ENCODE measurements at regions not wholly inside any gene's neighbourhood (a gene's known extent, or its start where the extent isn't known, plus 50 kb on each side); places are given as distances from the start of the nearest gene placed in this dataset.
A peak's percentile ranks its signal among the peaks of the same experiment; 100 is the strongest.

- Histone ChIP-seq H3K79me2 (replicated peaks; ENCODE audit: insufficient read depth) (no peaks in the 10 kb centered on the region), H3K4me1 (ENCODE audit: insufficient read depth) (no peaks in the 10 kb centered on the region), H3K4me2 (no peak overlapping the region), H3K27ac (ENCODE audit: low read depth) (no peak overlapping the region), H3K27me3 (ENCODE audit: insufficient read depth) (no peaks in the 10 kb centered on the region), H3K4me3 (no peak overlapping the region), H3F3A (replicated peaks; ENCODE audit: low read depth) (no peaks in the 10 kb centered on the region), H3K9me2 (ENCODE audit: insufficient read depth) (no peaks in the 10 kb centered on the region), H3K36me3 (ENCODE audit: insufficient read depth) (no peaks in the 10 kb centered on the region), H2AFZ (peak overlapping the region; percentile 19; the same call in 1 of the 2 replicates), H4K20me1 (replicated peaks; ENCODE audit: insufficient read depth) (no peaks in the 10 kb centered on the region)
- Mint-ChIP-seq H3K9me3 (no peaks in the 10 kb centered on the region), H3K27ac (no peak overlapping the region), H3K4me3 (no peak overlapping the region), H3K27me3 (ENCODE audit: insufficient read depth, low read depth, poor library complexity) (no peaks in the 10 kb centered on the region), H3K36me3 (ENCODE audit: low read depth) (no peaks in the 10 kb centered on the region), H3K4me1 (peaks cover 6% of the 10 kb centered on the region)
- no peak for TF ChIP-seq POLR2AphosphoS5 (IDR thresholded peaks at IDR 0.05; ENCODE audit: low read depth)
- TF ChIP-seq EZH2phosphoT487 (IDR thresholded peaks at IDR 0.05; ENCODE audit: unreplicated experiment) = no peak
- TF ChIP-seq, protein P1, sequence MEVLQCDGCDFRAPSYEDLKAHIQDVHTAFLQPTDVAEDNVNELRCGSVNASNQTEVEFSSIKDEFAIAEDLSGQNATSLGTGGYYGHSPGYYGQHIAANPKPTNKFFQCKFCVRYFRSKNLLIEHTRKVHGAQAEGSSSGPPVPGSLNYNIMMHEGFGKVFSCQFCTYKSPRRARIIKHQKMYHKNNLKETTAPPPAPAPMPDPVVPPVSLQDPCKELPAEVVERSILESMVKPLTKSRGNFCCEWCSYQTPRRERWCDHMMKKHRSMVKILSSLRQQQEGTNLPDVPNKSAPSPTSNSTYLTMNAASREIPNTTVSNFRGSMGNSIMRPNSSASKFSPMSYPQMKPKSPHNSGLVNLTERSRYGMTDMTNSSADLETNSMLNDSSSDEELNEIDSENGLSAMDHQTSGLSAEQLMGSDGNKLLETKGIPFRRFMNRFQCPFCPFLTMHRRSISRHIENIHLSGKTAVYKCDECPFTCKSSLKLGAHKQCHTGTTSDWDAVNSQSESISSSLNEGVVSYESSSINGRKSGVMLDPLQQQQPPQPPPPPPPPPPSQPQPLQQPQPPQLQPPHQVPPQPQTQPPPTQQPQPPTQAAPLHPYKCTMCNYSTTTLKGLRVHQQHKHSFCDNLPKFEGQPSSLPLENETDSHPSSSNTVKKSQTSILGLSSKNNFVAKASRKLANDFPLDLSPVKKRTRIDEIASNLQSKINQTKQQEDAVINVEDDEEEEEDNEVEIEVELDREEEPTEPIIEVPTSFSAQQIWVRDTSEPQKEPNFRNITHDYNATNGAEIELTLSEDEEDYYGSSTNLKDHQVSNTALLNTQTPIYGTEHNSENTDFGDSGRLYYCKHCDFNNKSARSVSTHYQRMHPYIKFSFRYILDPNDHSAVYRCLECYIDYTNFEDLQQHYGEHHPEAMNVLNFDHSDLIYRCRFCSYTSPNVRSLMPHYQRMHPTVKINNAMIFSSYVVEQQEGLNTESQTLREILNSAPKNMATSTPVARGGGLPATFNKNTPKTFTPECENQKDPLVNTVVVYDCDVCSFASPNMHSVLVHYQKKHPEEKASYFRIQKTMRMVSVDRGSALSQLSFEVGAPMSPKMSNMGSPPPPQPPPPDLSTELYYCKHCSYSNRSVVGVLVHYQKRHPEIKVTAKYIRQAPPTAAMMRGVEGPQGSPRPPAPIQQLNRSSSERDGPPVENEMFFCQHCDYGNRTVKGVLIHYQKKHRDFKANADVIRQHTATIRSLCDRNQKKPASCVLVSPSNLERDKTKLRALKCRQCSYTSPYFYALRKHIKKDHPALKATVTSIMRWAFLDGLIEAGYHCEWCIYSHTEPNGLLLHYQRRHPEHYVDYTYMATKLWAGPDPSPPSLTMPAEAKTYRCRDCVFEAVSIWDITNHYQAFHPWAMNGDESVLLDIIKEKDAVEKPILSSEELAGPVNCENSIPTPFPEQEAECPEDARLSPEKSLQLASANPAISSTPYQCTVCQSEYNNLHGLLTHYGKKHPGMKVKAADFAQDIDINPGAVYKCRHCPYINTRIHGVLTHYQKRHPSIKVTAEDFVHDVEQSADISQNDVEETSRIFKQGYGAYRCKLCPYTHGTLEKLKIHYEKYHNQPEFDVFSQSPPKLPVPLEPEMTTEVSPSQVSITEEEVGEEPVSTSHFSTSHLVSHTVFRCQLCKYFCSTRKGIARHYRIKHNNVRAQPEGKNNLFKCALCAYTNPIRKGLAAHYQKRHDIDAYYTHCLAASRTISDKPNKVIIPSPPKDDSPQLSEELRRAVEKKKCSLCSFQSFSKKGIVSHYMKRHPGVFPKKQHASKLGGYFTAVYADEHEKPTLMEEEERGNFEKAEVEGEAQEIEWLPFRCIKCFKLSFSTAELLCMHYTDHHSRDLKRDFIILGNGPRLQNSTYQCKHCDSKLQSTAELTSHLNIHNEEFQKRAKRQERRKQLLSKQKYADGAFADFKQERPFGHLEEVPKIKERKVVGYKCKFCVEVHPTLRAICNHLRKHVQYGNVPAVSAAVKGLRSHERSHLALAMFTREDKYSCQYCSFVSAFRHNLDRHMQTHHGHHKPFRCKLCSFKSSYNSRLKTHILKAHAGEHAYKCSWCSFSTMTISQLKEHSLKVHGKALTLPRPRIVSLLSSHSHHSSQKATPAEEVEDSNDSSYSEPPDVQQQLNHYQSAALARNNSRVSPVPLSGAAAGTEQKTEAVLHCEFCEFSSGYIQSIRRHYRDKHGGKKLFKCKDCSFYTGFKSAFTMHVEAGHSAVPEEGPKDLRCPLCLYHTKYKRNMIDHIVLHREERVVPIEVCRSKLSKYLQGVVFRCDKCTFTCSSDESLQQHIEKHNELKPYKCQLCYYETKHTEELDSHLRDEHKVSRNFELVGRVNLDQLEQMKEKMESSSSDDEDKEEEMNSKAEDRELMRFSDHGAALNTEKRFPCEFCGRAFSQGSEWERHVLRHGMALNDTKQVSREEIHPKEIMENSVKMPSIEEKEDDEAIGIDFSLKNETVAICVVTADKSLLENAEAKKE (CRISPR knock-in tag; IDR thresholded peaks at IDR 0.05) = no peak
- TF ChIP-seq, protein P2, sequence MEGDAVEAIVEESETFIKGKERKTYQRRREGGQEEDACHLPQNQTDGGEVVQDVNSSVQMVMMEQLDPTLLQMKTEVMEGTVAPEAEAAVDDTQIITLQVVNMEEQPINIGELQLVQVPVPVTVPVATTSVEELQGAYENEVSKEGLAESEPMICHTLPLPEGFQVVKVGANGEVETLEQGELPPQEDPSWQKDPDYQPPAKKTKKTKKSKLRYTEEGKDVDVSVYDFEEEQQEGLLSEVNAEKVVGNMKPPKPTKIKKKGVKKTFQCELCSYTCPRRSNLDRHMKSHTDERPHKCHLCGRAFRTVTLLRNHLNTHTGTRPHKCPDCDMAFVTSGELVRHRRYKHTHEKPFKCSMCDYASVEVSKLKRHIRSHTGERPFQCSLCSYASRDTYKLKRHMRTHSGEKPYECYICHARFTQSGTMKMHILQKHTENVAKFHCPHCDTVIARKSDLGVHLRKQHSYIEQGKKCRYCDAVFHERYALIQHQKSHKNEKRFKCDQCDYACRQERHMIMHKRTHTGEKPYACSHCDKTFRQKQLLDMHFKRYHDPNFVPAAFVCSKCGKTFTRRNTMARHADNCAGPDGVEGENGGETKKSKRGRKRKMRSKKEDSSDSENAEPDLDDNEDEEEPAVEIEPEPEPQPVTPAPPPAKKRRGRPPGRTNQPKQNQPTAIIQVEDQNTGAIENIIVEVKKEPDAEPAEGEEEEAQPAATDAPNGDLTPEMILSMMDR (conservative IDR thresholded peaks at IDR 0.05; ENCODE audit: low read depth in 2 of 2) = no peak
- no peak for TF ChIP-seq JUNB (IDR thresholded peaks at IDR 0.05; ENCODE audit: unreplicated experiment)
- no peak for TF ChIP-seq ZNF114 (CRISPR knock-in tag; IDR thresholded peaks at IDR 0.05)
- TF ChIP-seq STAT1 (IDR thresholded peaks at IDR 0.05; ENCODE audit: unreplicated experiment) = no peak
- TF ChIP-seq CREB1 (CRISPR knock-in tag; IDR thresholded peaks at IDR 0.05; ENCODE audit: low read depth) = no peak
- TF ChIP-seq REST (IDR thresholded peaks at IDR 0.05; ENCODE audit: unreplicated experiment) = no peak
- TF ChIP-seq ETS1 (IDR thresholded peaks at IDR 0.05) = no peak
- TF ChIP-seq NANOG (IDR thresholded peaks at IDR 0.05; ENCODE audit: borderline replicate concordance) = no peak
- no peak for TF ChIP-seq ZNF331 (CRISPR knock-in tag; IDR thresholded peaks at IDR 0.05; ENCODE audit: low read depth)
- no peak for TF ChIP-seq EZH2 (IDR thresholded peaks at IDR 0.05; ENCODE audit: low read depth, unreplicated experiment)
- ATAC-seq (no peak), DNase-seq (ENCODE audit: low spot score) (no peak)
Observed at GRCh38 chr7:37505750-37506353, 57.2 kb upstream of the ELMO1 start.
